ENCODE measurements at regions not wholly inside any gene's neighbourhood (a gene's known extent, or its start where the extent isn't known, plus 50 kb on each side); places are given as distances from the start of the nearest gene placed in this dataset.

DNA sequence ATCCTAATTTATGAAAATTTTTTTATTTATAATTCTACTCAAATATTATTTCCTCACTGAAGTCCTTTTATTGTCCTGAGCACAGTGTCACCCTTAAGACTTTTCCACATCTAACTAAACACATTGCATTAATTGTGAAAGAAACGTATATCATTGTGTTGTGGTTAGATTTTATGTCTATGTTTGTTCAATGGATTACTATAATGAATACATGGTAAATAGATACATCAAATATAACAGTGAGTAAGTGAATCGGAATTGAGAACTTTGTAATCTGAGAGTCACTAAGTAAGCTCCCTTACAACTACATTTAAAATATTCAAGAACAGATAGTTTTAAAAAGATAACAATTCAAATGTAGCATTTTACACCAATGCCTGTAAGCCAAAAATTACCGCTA is 417.6 kb upstream of the PCDH20 start:
- TF ChIP-seq MAZ (IDR thresholded peaks at IDR 0.05; ENCODE audit: borderline replicate concordance, low read depth, low read length) (no peak), MAFK (IDR thresholded peaks at IDR 0.05; ENCODE audit: low read depth, low read length) (no peak), RCOR1 (IDR thresholded peaks at IDR 0.05; ENCODE audit: insufficient replicate concordance, low read length) (no peak), NFE2L2 (IDR thresholded peaks at IDR 0.05; ENCODE audit: low read depth, low read length) (no peak), SMC3 (IDR thresholded peaks at IDR 0.05; ENCODE audit: low read depth, low read length) (no peak), RFX5 (IDR thresholded peaks at IDR 0.05; ENCODE audit: low read depth, low read length) (no peak), RAD21 (IDR thresholded peaks at IDR 0.05; ENCODE audit: low read length) (no peak), BHLHE40 (IDR thresholded peaks at IDR 0.05; ENCODE audit: low read depth, low read length) (no peak), FOS (IDR thresholded peaks at IDR 0.05; ENCODE audit: low read depth, low read length) (no peak), CHD1 (IDR thresholded peaks at IDR 0.05; ENCODE audit: low read depth, low read length) (no peak), CEBPB (IDR thresholded peaks at IDR 0.05; ENCODE audit: low read depth, low read length) (no peak), MXI1 (IDR thresholded peaks at IDR 0.05; ENCODE audit: borderline replicate concordance, low read depth, low read length) (no peak), POLR2A (IDR thresholded peaks at IDR 0.05; ENCODE audit: low read depth, low read length) (no peak)
- TF ChIP-seq, protein P1, sequence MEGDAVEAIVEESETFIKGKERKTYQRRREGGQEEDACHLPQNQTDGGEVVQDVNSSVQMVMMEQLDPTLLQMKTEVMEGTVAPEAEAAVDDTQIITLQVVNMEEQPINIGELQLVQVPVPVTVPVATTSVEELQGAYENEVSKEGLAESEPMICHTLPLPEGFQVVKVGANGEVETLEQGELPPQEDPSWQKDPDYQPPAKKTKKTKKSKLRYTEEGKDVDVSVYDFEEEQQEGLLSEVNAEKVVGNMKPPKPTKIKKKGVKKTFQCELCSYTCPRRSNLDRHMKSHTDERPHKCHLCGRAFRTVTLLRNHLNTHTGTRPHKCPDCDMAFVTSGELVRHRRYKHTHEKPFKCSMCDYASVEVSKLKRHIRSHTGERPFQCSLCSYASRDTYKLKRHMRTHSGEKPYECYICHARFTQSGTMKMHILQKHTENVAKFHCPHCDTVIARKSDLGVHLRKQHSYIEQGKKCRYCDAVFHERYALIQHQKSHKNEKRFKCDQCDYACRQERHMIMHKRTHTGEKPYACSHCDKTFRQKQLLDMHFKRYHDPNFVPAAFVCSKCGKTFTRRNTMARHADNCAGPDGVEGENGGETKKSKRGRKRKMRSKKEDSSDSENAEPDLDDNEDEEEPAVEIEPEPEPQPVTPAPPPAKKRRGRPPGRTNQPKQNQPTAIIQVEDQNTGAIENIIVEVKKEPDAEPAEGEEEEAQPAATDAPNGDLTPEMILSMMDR (conservative IDR thresholded peaks at IDR 0.05; ENCODE audit: low read depth, low read length): no peak
- TF ChIP-seq, protein P2, sequence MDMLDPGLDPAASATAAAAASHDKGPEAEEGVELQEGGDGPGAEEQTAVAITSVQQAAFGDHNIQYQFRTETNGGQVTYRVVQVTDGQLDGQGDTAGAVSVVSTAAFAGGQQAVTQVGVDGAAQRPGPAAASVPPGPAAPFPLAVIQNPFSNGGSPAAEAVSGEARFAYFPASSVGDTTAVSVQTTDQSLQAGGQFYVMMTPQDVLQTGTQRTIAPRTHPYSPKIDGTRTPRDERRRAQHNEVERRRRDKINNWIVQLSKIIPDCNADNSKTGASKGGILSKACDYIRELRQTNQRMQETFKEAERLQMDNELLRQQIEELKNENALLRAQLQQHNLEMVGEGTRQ (IDR thresholded peaks at IDR 0.05; ENCODE audit: low read depth, low read length): no peak
- TF ChIP-seq, protein P3, sequence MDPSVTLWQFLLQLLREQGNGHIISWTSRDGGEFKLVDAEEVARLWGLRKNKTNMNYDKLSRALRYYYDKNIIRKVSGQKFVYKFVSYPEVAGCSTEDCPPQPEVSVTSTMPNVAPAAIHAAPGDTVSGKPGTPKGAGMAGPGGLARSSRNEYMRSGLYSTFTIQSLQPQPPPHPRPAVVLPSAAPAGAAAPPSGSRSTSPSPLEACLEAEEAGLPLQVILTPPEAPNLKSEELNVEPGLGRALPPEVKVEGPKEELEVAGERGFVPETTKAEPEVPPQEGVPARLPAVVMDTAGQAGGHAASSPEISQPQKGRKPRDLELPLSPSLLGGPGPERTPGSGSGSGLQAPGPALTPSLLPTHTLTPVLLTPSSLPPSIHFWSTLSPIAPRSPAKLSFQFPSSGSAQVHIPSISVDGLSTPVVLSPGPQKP (IDR thresholded peaks at IDR 0.05; ENCODE audit: borderline replicate concordance, low read depth, low read length): no peak
- Histone ChIP-seq H3K36me3 (ENCODE audit: control insufficient read depth, insufficient read depth, low read length) (no peaks in the 10 kb centered on the region), H4K5ac (ENCODE audit: low read depth, low read length) (no peak overlapping the region), H2AK5ac (ENCODE audit: low read depth, low read length) (no peak overlapping the region), H3K14ac (replicated peaks; ENCODE audit: low read depth, low read length) (no peak overlapping the region), H3K4me2 (ENCODE audit: low read depth, low read length) (no peak overlapping the region), H3K4ac (ENCODE audit: low read depth, low read length) (no peak overlapping the region), H3K27ac (ENCODE audit: insufficient read depth, low read length) (no peak overlapping the region), H3K9me1 (ENCODE audit: insufficient read depth, low read length) (no peaks in the 10 kb centered on the region), H2BK120ac (ENCODE audit: low read depth, low read length) (no peak overlapping the region), H3K4me1 (ENCODE audit: control insufficient read depth, insufficient read depth, low read length) (no peaks in the 10 kb centered on the region), H2AK9ac (replicated peaks; ENCODE audit: low read depth, low read length, poor library complexity) (no peak overlapping the region), H3K4me3 (ENCODE audit: insufficient read depth, low read depth, low read length) (no peak overlapping the region), H4K8ac (ENCODE audit: low read depth in 2 of 2, low read length in 2 of 2) (no peak overlapping the region), H4K20me1 (ENCODE audit: insufficient read depth, low read length) (no peaks in the 10 kb centered on the region), H3K27me3 (ENCODE audit: control insufficient read depth, insufficient read depth, low read length) (no peaks in the 10 kb centered on the region), H3K79me1 (ENCODE audit: low read depth in 1 of 2, low read length in 2 of 2) (no peaks in the 10 kb centered on the region), H3K9ac (ENCODE audit: low read depth, low read length) (no peak overlapping the region), H3K18ac (ENCODE audit: low read depth, low read length) (no peak overlapping the region), H3K9me3 (ENCODE audit: control insufficient read depth, insufficient read depth, low read length) (peaks cover 7% of the 10 kb centered on the region), H2BK20ac (ENCODE audit: low read depth, low read length) (no peak overlapping the region), H2BK15ac (ENCODE audit: low read depth, low read length) (no peak overlapping the region), H4K91ac (ENCODE audit: insufficient read depth, low read depth, low read length) (no peak overlapping the region), H3K23ac (ENCODE audit: low read depth, low read length) (no peak overlapping the region), H2BK5ac (ENCODE audit: low read depth, low read length, poor library complexity, severe bottlenecking) (no peak overlapping the region), H2AFZ (replicated peaks; ENCODE audit: low read length, poor library complexity) (no peak overlapping the region), H3K56ac (ENCODE audit: extremely low read depth, insufficient read depth, low read length) (no peak overlapping the region)
- no CpG with 5 or more reads among the region's 3 CpGs for WGBS, 2 experiments (ENCODE audit: extremely low coverage in 2 of 2, insufficient read length in 1 of 2)
- DNase-seq (no peak), ATAC-seq (ENCODE audit: low read depth) (no peak)
- dilution Hi-C loops (cut with HindIII; ENCODE audit: low sequenced_read_pairs, unreplicated experiment): no loop called here
- intact Hi-C loops (cut with micrococcal nuclease): no loop called here
- in situ Hi-C loops (cut with MboI; ENCODE audit: low sequenced_read_pairs): no loop called here
- ChIA-PET CTCF (no interaction called here), POLR2A (ENCODE audit: unreplicated experiment) (no interaction called here)
- no TSS peak for BruUV-seq (replicated peaks)
